ENCODE measurements at regions not wholly inside any gene's neighbourhood (a gene's known extent, or its start where the extent isn't known, plus 50 kb on each side); places are given as distances from the start of the nearest gene placed in this dataset.

- TF ChIP-seq CTCF (IDR thresholded peaks at IDR 0.05; ENCODE audit: control insufficient read depth, insufficient read depth, low read depth, low read length, missing control alignments) = no peak
- no peak for DNase-seq (ENCODE audit: low read depth)
- H3K4me3 ChIP-seq (ENCODE audit: control insufficient read depth, low read depth, low read length) = no peak overlapping the region
These were observed 193.1 kb upstream of the ZNF462 start for GRCh38 chr9:106669835-106670234.

GRCh38 chr9:106670418-106670817 is 192.5 kb upstream of the ZNF462 start:
- DNase-seq (ENCODE audit: low read depth) = no peak
- no peak for TF ChIP-seq CTCF (IDR thresholded peaks at IDR 0.05; ENCODE audit: control insufficient read depth, insufficient read depth, low read depth, low read length, missing control alignments)

GRCh38 chr9:106675780-106676179 is 187.2 kb upstream of the ZNF462 start:
- TF ChIP-seq CTCF (IDR thresholded peaks at IDR 0.05; ENCODE audit: control insufficient read depth, insufficient read depth, low read depth, low read length, missing control alignments) = no peak
- H3K4me3 ChIP-seq (ENCODE audit: control insufficient read depth, low read depth, low read length) = no peak overlapping the region
- DNase-seq (ENCODE audit: low read depth) = no peak

More at GRCh38 chr9:106670418-106670817, 192.5 kb upstream of the ZNF462 start:
- no peak overlapping the region for H3K4me3 ChIP-seq (ENCODE audit: control insufficient read depth, low read depth, low read length)

- no peak for TF ChIP-seq CTCF (IDR thresholded peaks at IDR 0.05; ENCODE audit: control insufficient read depth, insufficient read depth, low read depth, low read length, missing control alignments)
- H3K4me3 ChIP-seq (ENCODE audit: control insufficient read depth, low read depth, low read length) = no peak overlapping the region
- DNase-seq (ENCODE audit: low read depth) = no peak
These were observed 185.6 kb upstream of the ZNF462 start for GRCh38 chr9:106677374-106677773.

GRCh38 chr9:106677830-106678229 is 185.1 kb upstream of the ZNF462 start:
- no peak overlapping the region for H3K4me3 ChIP-seq (ENCODE audit: control insufficient read depth, low read depth, low read length)
- TF ChIP-seq CTCF (IDR thresholded peaks at IDR 0.05; ENCODE audit: control insufficient read depth, insufficient read depth, low read depth, low read length, missing control alignments) = no peak
- no peak for DNase-seq (ENCODE audit: low read depth)

GRCh38 chr9:106678273-106678672 is 184.7 kb upstream of the ZNF462 start:
- TF ChIP-seq CTCF (IDR thresholded peaks at IDR 0.05; ENCODE audit: control insufficient read depth, insufficient read depth, low read depth, low read length, missing control alignments) = no peak
- H3K4me3 ChIP-seq (ENCODE audit: control insufficient read depth, low read depth, low read length) = no peak overlapping the region
- DNase-seq (ENCODE audit: low read depth) = no peak

- DNase-seq (ENCODE audit: low read depth) = no peak
- no peak for TF ChIP-seq CTCF (IDR thresholded peaks at IDR 0.05; ENCODE audit: control insufficient read depth, insufficient read depth, low read depth, low read length, missing control alignments)
These were observed 180.5 kb upstream of the ZNF462 start for GRCh38 chr9:106682420-106682819.

More at GRCh38 chr9:106682420-106682819, 180.5 kb upstream of the ZNF462 start:
- no peak overlapping the region for H3K4me3 ChIP-seq (ENCODE audit: control insufficient read depth, low read depth, low read length)
